HG02943 (cell line): ENCODE measurements at regions not wholly inside any gene's neighbourhood (a gene's known extent, or its start where the extent isn't known, plus 50 kb on each side); places are given as distances from the start of the nearest gene placed in this dataset.

ENCODE experiments used
- ATAC-seq: cut with Tn5 transposase; IDR thresholded peaks from one replicate; pipeline ENCODE4 v1.9.1; 2021; ENCODE audit warnings: mild to moderate bottlenecking, low read depth, moderate library complexity; ENCODE audit not compliant: unreplicated experiment

GRCh38 chr6:54629131-54629530 is 217.4 kb upstream of the FAM83B start:
- ATAC-seq = no peak

- ATAC-seq = no peak
Measured at GRCh38 chr6:54632984-54633565, 213.5 kb upstream of the FAM83B start.

GRCh38 chr6:54633601-54634000 is 213.0 kb upstream of the FAM83B start:
- no peak for ATAC-seq

GRCh38 chr6:54640911-54641310 is 205.7 kb upstream of the FAM83B start:
- ATAC-seq = no peak

- ATAC-seq = no peak
Measured at GRCh38 chr6:54646069-54646950, 200.3 kb upstream of the FAM83B start.

GRCh38 chr6:54646951-54647664 is 199.5 kb upstream of the FAM83B start:
- ATAC-seq = no peak

- no peak for ATAC-seq
Measured at GRCh38 chr6:54654381-54654780, 192.2 kb upstream of the FAM83B start.

- ATAC-seq = no peak
Measured at GRCh38 chr6:54655162-54655561, 191.4 kb upstream of the FAM83B start.

- ATAC-seq = no peak
Measured at GRCh38 chr6:54665278-54665677, 181.3 kb upstream of the FAM83B start.

GRCh38 chr6:54680531-54680930 is 166.0 kb upstream of the FAM83B start:
- ATAC-seq = no peak

- no peak for ATAC-seq
Measured at GRCh38 chr6:54681267-54681666, 165.3 kb upstream of the FAM83B start.

GRCh38 chr6:54681987-54682386 is 164.6 kb upstream of the FAM83B start:
- ATAC-seq = no peak

GRCh38 chr6:54689620-54690019 is 157.0 kb upstream of the FAM83B start:
- no peak for ATAC-seq

- ATAC-seq = no peak
Measured at GRCh38 chr6:54690596-54690995, 156.0 kb upstream of the FAM83B start.

GRCh38 chr6:54694928-54695532 is 151.5 kb upstream of the FAM83B start:
- ATAC-seq = no peak

- no peak for ATAC-seq
Measured at GRCh38 chr6:54695815-54696214, 150.8 kb upstream of the FAM83B start.

- ATAC-seq = no peak
Measured at GRCh38 chr6:54697424-54697823, 149.1 kb upstream of the FAM83B start.

GRCh38 chr6:54698974-54699373 is 147.6 kb upstream of the FAM83B start:
- ATAC-seq = no peak

GRCh38 chr6:54700158-54700557 is 146.4 kb upstream of the FAM83B start:
- no peak for ATAC-seq

GRCh38 chr6:54702772-54703171 is 143.8 kb upstream of the FAM83B start:
- ATAC-seq = no peak

- no peak for ATAC-seq
Measured at GRCh38 chr6:54706391-54706790, 140.2 kb upstream of the FAM83B start.
